ENCODE measurements at regions not wholly inside any gene's neighbourhood (a gene's known extent, or its start where the extent isn't known, plus 50 kb on each side); places are given as distances from the start of the nearest gene placed in this dataset.

GRCh38 chr15:95816591-95816990 lies 513.9 kb upstream of the NR2F2 start:
- no peak for TF ChIP-seq CTCF (IDR thresholded peaks at IDR 0.05)
- no peak for TF ChIP-seq MAX (CRISPR knock-in tag; IDR thresholded peaks at IDR 0.05)
- no peak for TF ChIP-seq SOX15 (CRISPR knock-in tag; IDR thresholded peaks at IDR 0.05)
- TF ChIP-seq USF1 (CRISPR knock-in tag; IDR thresholded peaks at IDR 0.05) = no peak
- TF ChIP-seq JUN (CRISPR knock-in tag; IDR thresholded peaks at IDR 0.05) = no peak
- no peak for TF ChIP-seq ZNF317 (CRISPR knock-in tag; IDR thresholded peaks at IDR 0.05; ENCODE audit: borderline replicate concordance, low read depth)
- no peak for TF ChIP-seq ZBTB21 (CRISPR knock-in tag; IDR thresholded peaks at IDR 0.05; ENCODE audit: borderline replicate concordance)
- no peak for TF ChIP-seq PREB (CRISPR knock-in tag; IDR thresholded peaks at IDR 0.05; ENCODE audit: borderline replicate concordance)
- TF ChIP-seq ZNF416 (CRISPR knock-in tag; IDR thresholded peaks at IDR 0.05) = no peak
- no peak for TF ChIP-seq TEAD4 (CRISPR knock-in tag; IDR thresholded peaks at IDR 0.05)
- TF ChIP-seq ZNF263 (CRISPR knock-in tag; IDR thresholded peaks at IDR 0.05; ENCODE audit: low read depth) = no peak
- no peak for TF ChIP-seq SP1 (CRISPR knock-in tag; conservative IDR thresholded peaks at IDR 0.05)
